ENCODE measurements at regions not wholly inside any gene's neighbourhood (a gene's known extent, or its start where the extent isn't known, plus 50 kb on each side); places are given as distances from the start of the nearest gene placed in this dataset.

DNA sequence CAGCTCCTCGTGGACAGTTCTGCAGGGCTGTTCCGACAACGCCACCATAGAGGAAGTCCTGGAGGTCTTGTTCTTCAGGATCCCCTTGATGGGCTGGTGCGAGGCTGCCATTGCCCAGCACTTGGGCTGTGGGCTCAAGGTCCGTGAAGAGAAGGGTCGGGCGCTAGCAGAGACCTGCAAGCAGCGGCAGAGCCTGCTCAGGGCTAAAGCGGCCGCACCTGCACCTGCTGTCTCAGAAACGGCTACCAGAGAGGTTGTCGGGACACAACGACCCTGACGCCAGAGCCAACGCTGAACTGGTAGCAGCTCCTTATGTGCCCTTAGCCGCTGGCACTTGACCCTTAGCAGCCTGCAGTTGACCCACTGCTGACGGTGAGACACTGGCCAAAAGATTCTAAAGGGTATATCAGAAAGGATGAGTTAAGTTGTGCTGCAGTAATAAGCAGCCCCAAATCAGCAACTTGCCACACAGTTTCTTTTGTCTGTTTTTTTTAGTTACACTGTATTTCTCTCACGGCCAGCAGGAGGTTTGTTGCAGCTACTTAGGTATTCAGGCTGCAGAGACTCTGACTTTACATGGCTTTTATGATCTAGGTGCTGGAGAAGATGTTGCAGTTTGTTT is 55.5 kb upstream of the ST6GAL2 start:
- peaks cover 0 to 8% of the 10 kb centered on the region in 2 donors for H3K9me3 Mint-ChIP-seq
- no peaks in the 10 kb centered on the region for H3K36me3 Mint-ChIP-seq (ENCODE audit: insufficient read depth)
- H3K27ac Mint-ChIP-seq: no peak overlapping the region
- no peak overlapping the region for H3K4me3 Mint-ChIP-seq
- DNase-seq (no peak), ATAC-seq (replicated peaks) (no peak)
- no peaks in the 10 kb centered on the region for H3K4me1 Mint-ChIP-seq (ENCODE audit: low read depth in 2 of 2)
- H3K27me3 Mint-ChIP-seq: no peaks in the 10 kb centered on the region

- Mint-ChIP-seq H3K27ac (no peak overlapping the region), H3K4me1 (ENCODE audit: low read depth in 2 of 2) (no peaks in the 10 kb centered on the region), H3K27me3 (no peaks in the 10 kb centered on the region), H3K4me3 (no peak overlapping the region), H3K36me3 (ENCODE audit: insufficient read depth) (no peaks in the 10 kb centered on the region), H3K9me3 (peaks cover 0 to 8% of the 10 kb centered on the region in 2 donors)
- ATAC-seq (replicated peaks) (no peak), DNase-seq (no peak)
These were observed 57.7 kb upstream of the ST6GAL2 start for GRCh38 chr2:106943468-106944200.

DNA sequence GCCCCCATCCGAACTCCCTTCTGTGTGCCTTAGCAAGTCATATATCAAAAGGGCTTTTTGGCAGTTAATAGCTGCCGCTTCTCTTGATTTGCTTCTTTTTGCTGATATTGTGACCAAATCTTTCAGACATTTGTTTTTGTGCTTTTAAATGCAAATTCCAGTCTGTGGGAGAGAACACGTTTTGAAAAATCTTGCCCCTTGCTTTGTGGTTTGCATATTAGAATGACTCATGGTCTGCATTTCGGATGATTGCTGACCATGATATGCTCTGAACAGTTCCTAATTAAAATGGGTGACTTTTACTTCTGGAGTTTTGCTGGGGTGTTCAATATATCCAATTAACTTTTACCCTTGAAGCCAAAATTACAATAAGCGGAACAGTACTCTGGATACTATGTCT is 58.2 kb upstream of the ST6GAL2 start:
- H3K27ac Mint-ChIP-seq: no peak overlapping the region
- no peaks in the 10 kb centered on the region for H3K36me3 Mint-ChIP-seq (ENCODE audit: insufficient read depth)
- H3K27me3 Mint-ChIP-seq: no peaks in the 10 kb centered on the region
- peaks cover 0 to 8% of the 10 kb centered on the region in 2 donors for H3K9me3 Mint-ChIP-seq
- H3K4me3 Mint-ChIP-seq: no peak overlapping the region
- H3K4me1 Mint-ChIP-seq (ENCODE audit: low read depth in 2 of 2): no peaks in the 10 kb centered on the region
- no peak for ATAC-seq (replicated peaks)
- no peak for DNase-seq

DNA sequence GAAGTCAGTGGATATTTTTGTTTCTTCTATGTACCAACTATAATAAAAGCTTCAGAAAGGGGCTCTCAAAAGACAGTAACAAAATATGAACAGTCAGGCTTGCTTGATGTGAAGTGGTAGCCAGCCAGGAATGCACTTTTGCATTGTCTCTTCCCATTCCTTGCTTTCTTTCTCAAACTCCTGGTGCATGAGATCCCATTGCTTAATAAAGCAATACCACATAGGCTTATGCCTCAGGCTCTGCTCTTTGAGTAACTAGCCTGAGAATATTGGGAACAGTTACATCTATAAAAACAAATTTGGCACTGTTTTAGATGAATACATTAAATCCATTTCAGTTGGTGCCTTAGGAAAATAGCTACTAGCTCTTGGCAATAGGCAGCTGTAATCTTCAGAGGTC is 62.6 kb upstream of the ST6GAL2 start:
- no peak for ATAC-seq (replicated peaks)
- H3K9me3 Mint-ChIP-seq: no peaks in the 10 kb centered on the region
- no peak for DNase-seq
- H3K36me3 Mint-ChIP-seq (ENCODE audit: insufficient read depth): peaks cover 4% of the 10 kb centered on the region
- no peaks in the 10 kb centered on the region for H3K27me3 Mint-ChIP-seq
- no peak overlapping the region for H3K4me3 Mint-ChIP-seq
- H3K4me1 Mint-ChIP-seq (ENCODE audit: low read depth in 2 of 2): no peaks in the 10 kb centered on the region
- H3K27ac Mint-ChIP-seq: no peak overlapping the region

DNA sequence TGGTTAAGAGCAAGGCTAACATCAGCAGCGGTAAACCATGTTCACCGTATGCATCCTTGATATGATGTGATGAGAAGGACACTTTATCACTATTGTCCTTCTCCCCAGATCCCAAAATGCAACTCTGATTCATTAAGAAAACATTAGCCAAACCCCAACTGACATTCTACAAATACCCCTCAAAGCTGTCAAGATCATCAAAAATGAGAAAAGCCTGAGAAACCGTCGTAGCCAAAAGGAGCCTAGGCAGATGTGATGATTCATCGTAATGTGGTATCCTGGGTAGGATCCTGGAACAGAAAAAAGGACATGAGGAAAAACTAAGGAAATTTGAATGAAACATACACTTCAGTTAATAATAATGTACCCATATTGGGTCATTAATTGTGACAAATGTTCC is 67.3 kb upstream of the ST6GAL2 start:
- H3K4me3 Mint-ChIP-seq: no peak overlapping the region
- no peak overlapping the region for H3K27ac Mint-ChIP-seq
- no peaks in the 10 kb centered on the region for H3K27me3 Mint-ChIP-seq
- peaks cover 0 to 2% of the 10 kb centered on the region in 2 donors for H3K9me3 Mint-ChIP-seq
- no peak for ATAC-seq (replicated peaks)
- DNase-seq: no peak
- H3K4me1 Mint-ChIP-seq (ENCODE audit: low read depth in 2 of 2): no peaks in the 10 kb centered on the region
- H3K36me3 Mint-ChIP-seq (ENCODE audit: insufficient read depth): peaks cover 4% of the 10 kb centered on the region

DNA sequence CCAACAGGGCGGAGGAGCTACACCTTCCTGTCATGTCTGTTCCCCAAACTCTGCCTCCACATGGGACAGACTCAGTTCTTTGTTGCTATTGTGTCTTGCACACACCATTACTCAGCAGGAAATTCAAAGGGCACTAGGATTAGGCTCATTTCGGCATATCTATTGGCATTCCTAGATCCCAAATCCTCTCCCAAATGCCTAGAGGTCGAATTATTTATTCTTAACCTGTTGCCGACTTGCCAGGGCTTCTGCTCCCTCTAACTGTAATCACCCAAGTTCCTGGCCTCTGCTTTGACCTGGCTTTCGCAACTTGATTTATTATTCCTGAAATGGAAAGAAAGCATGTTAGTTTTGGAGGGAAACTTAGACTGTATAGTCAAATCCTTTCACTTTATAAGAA is 67.8 kb upstream of the ST6GAL2 start:
- H3K27me3 Mint-ChIP-seq: no peaks in the 10 kb centered on the region
- peaks cover 0 to 2% of the 10 kb centered on the region in 2 donors for H3K9me3 Mint-ChIP-seq
- H3K27ac Mint-ChIP-seq: no peak overlapping the region
- H3K36me3 Mint-ChIP-seq (ENCODE audit: insufficient read depth): peaks cover 4% of the 10 kb centered on the region
- DNase-seq (no peak), ATAC-seq (replicated peaks) (no peak)
- no peak overlapping the region for H3K4me3 Mint-ChIP-seq
- H3K4me1 Mint-ChIP-seq (ENCODE audit: low read depth in 2 of 2): no peaks in the 10 kb centered on the region

- Mint-ChIP-seq H3K27ac (no peak overlapping the region), H3K4me1 (ENCODE audit: low read depth in 2 of 2) (no peaks in the 10 kb centered on the region), H3K27me3 (no peaks in the 10 kb centered on the region), H3K36me3 (ENCODE audit: insufficient read depth) (peaks cover 4% of the 10 kb centered on the region), H3K4me3 (no peak overlapping the region), H3K9me3 (peaks cover 0 to 3% of the 10 kb centered on the region in 2 donors)
- no peak for DNase-seq
- ATAC-seq (replicated peaks): no peak
These were observed 68.3 kb upstream of the ST6GAL2 start for GRCh38 chr2:106954304-106954703.

DNA sequence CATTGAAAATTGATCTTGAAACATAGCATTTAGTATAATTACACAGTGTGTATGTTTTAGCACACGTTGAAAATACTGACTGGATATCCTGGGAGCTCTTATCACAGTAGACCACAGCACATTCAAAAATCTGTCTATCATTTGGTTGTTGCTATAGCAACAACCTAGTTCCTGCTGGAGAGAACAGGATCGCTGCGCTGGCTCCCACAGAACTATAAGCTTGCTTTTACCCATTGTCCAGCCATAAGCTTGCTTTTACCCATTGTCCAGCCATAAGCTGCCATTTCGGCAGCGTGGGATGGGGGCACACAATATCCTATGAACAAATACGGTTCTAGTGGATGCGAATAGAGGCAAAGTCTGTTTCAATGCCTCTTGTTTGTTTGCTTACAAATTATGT is 70.4 kb upstream of the ST6GAL2 start:
- no peak overlapping the region for H3K4me3 Mint-ChIP-seq
- H3K27me3 Mint-ChIP-seq: no peaks in the 10 kb centered on the region
- H3K27ac Mint-ChIP-seq: no peak overlapping the region
- ATAC-seq (replicated peaks) (no peak), DNase-seq (no peak)
- peaks cover 4% of the 10 kb centered on the region for H3K36me3 Mint-ChIP-seq (ENCODE audit: insufficient read depth)
- no peaks in the 10 kb centered on the region for H3K4me1 Mint-ChIP-seq (ENCODE audit: low read depth in 2 of 2)
- H3K9me3 Mint-ChIP-seq: peaks cover 0 to 9% of the 10 kb centered on the region in 2 donors

DNA sequence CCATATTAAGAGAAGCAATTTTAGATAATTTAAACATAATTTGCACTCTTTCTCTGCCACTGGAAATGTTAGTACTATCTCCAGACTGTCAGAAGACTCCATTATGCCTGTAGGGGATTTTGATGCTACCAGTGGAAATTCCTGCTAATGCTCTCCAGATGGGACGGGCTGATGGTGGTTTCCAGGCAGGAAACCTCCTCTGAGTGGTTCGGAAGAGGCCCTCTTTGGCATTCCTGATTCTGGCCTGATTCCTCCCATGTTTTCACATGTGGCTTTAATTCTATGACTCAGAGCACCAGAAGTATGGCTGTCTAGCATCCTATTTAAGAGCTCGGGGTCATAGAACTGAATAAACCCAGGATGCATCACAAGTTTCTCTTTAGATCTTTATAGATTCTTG is 70.9 kb upstream of the ST6GAL2 start:
- Mint-ChIP-seq H3K27me3 (no peaks in the 10 kb centered on the region), H3K36me3 (ENCODE audit: insufficient read depth) (peaks cover 4% of the 10 kb centered on the region), H3K9me3 (peaks cover 0 to 9% of the 10 kb centered on the region in 2 donors), H3K27ac (no peak overlapping the region), H3K4me3 (no peak overlapping the region), H3K4me1 (ENCODE audit: low read depth in 2 of 2) (no peaks in the 10 kb centered on the region)
- DNase-seq (no peak), ATAC-seq (replicated peaks) (no peak)

- Mint-ChIP-seq H3K36me3 (ENCODE audit: insufficient read depth) (peaks cover 4% of the 10 kb centered on the region), H3K4me1 (ENCODE audit: low read depth in 2 of 2) (no peaks in the 10 kb centered on the region), H3K27ac (no peak overlapping the region), H3K27me3 (no peaks in the 10 kb centered on the region), H3K9me3 (peaks cover 13 to 14% of the 10 kb centered on the region in 2 donors), H3K4me3 (no peak overlapping the region)
- ATAC-seq (replicated peaks) (no peak), DNase-seq (no peak)
These were observed 74.2 kb upstream of the ST6GAL2 start for GRCh38 chr2:106959975-106960682.

DNA sequence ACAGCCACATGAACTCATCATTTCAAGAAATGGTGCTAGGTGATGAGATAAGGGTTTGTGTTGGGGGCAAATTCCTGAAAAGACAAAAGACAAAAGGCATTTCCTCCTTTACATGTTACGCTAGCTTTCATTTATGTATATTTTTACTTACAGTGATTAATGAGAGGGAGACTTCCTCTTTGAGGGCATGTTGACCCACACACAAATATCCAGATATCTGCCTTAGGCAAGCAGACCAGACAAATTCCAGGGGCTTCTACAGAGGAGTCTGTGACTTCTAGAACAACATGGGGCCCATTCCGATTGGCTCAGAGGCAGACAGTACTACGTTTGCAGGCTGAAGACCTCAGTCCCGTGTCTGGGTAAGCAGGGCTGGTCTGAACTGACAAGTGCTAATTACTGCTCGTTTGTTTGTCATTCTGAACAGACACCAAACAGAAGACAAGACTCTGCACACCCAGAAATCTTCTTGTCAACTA is 74.8 kb upstream of the ST6GAL2 start:
- H3K27me3 Mint-ChIP-seq: no peaks in the 10 kb centered on the region
- H3K9me3 Mint-ChIP-seq: peaks cover 14% of the 10 kb centered on the region in 2 donors
- no peak overlapping the region for H3K4me3 Mint-ChIP-seq
- no peak for ATAC-seq (replicated peaks)
- no peak overlapping the region for H3K27ac Mint-ChIP-seq
- no peaks in the 10 kb centered on the region for H3K4me1 Mint-ChIP-seq (ENCODE audit: low read depth in 2 of 2)
- peaks cover 4% of the 10 kb centered on the region for H3K36me3 Mint-ChIP-seq (ENCODE audit: insufficient read depth)
- DNase-seq: no peak

GRCh38 chr2:106961328-106961727 is 75.4 kb upstream of the ST6GAL2 start:
- H3K27ac Mint-ChIP-seq: no peak overlapping the region
- H3K4me3 Mint-ChIP-seq: no peak overlapping the region
- H3K27me3 Mint-ChIP-seq: no peaks in the 10 kb centered on the region
- H3K9me3 Mint-ChIP-seq: peaks cover 14% of the 10 kb centered on the region in 2 donors
- DNase-seq (no peak), ATAC-seq (replicated peaks) (no peak)
- no peaks in the 10 kb centered on the region for H3K4me1 Mint-ChIP-seq (ENCODE audit: low read depth in 2 of 2)
- H3K36me3 Mint-ChIP-seq (ENCODE audit: insufficient read depth): peaks cover 4% of the 10 kb centered on the region

GRCh38 chr2:106963156-106963555 is 77.2 kb upstream of the ST6GAL2 start:
- no peak overlapping the region for H3K27ac Mint-ChIP-seq
- ATAC-seq (replicated peaks): no peak
- no peak overlapping the region for H3K4me3 Mint-ChIP-seq
- H3K27me3 Mint-ChIP-seq: no peaks in the 10 kb centered on the region
- DNase-seq: no peak
- peaks cover 14% of the 10 kb centered on the region in 2 donors for H3K9me3 Mint-ChIP-seq
- no peaks in the 10 kb centered on the region for H3K4me1 Mint-ChIP-seq (ENCODE audit: low read depth in 2 of 2)
- H3K36me3 Mint-ChIP-seq (ENCODE audit: insufficient read depth): peaks cover 4% of the 10 kb centered on the region

- Mint-ChIP-seq H3K9me3 (peaks cover 14 to 20% of the 10 kb centered on the region in 2 donors), H3K27me3 (no peaks in the 10 kb centered on the region), H3K4me3 (no peak overlapping the region), H3K4me1 (ENCODE audit: low read depth in 2 of 2) (no peaks in the 10 kb centered on the region), H3K36me3 (ENCODE audit: insufficient read depth) (peaks cover 4% of the 10 kb centered on the region), H3K27ac (no peak overlapping the region)
- DNase-seq: no peak
- ATAC-seq (replicated peaks): no peak
These were observed 77.9 kb upstream of the ST6GAL2 start for GRCh38 chr2:106963893-106964292.

All from effector memory CD8-positive, alpha-beta T cell (primary cell).